SK-N-SH treated with all-trans-retinoic acid at 6 μM for 48 hours (cell line): ENCODE measurements at regions not wholly inside any gene's neighbourhood (a gene's known extent, or its start where the extent isn't known, plus 50 kb on each side); places are given as distances from the start of the nearest gene placed in this dataset.

Experiments
- ATAC-seq: fragments of 200-7000 bp; cut with Tn5 transposase; 3 replicates; pipeline ENCODE4 v1.9.1; 2020; ENCODE audit warnings: mild to moderate bottlenecking, moderate library complexity
- ARNTL ChIP-seq: fragments of 450-650 bp; formaldehyde crosslinking; IDR thresholded peaks from 2 replicates; pipeline ENCODE4 v1.5.0; 2020; ENCODE audit warnings: low read depth, mild to moderate bottlenecking, moderate library complexity, borderline replicate concordance
- BACH2 ChIP-seq: fragments of 250-450 bp; sonication (Bioruptor Pico); IDR thresholded peaks from 2 replicates; pipeline ENCODE4 v1.9.0; 2021; ENCODE audit warnings: mild to moderate bottlenecking, borderline replicate concordance
- CREB5 ChIP-seq: fragments of 250-450 bp; sonication (Bioruptor Pico); IDR thresholded peaks from 2 replicates; pipeline ENCODE4 v1.5.1; 2020; ENCODE audit warnings: low read depth, mild to moderate bottlenecking, moderate library complexity
- CSDC2 ChIP-seq: fragments of 250-450 bp; sonication (Bioruptor Pico); IDR thresholded peaks from 2 replicates; pipeline ENCODE4 v1.5.0; 2020; ENCODE audit warnings: mild to moderate bottlenecking, moderate library complexity
- GLIS3 ChIP-seq: fragments of 250-450 bp; sonication (Bioruptor Pico); IDR thresholded peaks from 2 replicates; pipeline ENCODE4 v1.5.0; 2020; ENCODE audit warnings: mild to moderate bottlenecking, moderate library complexity
- ISL1 ChIP-seq: fragments of 250-450 bp; sonication (Bioruptor Pico); IDR thresholded peaks from 2 replicates; pipeline ENCODE4 v2.1.2; 2022; ENCODE audit warnings: mild to moderate bottlenecking, moderate library complexity
- OSR1 ChIP-seq: fragments of 250-450 bp; sonication (Bioruptor Pico); IDR thresholded peaks from 2 replicates; pipeline ENCODE4 v1.8.0; 2022; ENCODE audit warnings: moderate library complexity, mild to moderate bottlenecking, inconsistent platforms
- PATZ1 ChIP-seq: fragments of 250-450 bp; sonication (Bioruptor Pico); IDR thresholded peaks from 2 replicates; pipeline ENCODE4 v1.8.0; 2020; ENCODE audit warnings: mild to moderate bottlenecking, moderate library complexity, borderline replicate concordance
- PPARA ChIP-seq: fragments of 250-450 bp; sonication (Bioruptor Pico); IDR thresholded peaks from 2 replicates; pipeline ENCODE4 v1.5.0; 2020; ENCODE audit warnings: mild to moderate bottlenecking, borderline replicate concordance
- RARB ChIP-seq: fragments of 250-450 bp; sonication (Bioruptor Pico); IDR thresholded peaks from 2 replicates; pipeline ENCODE4 v1.8.0; 2021; ENCODE audit warnings: mild to moderate bottlenecking, moderate library complexity
- SNAI2 ChIP-seq: fragments of 250-450 bp; sonication (Bioruptor Pico); IDR thresholded peaks from 2 replicates; pipeline ENCODE4 v1.5.0; 2020; ENCODE audit warnings: mild to moderate bottlenecking, moderate library complexity
- TCF4 ChIP-seq: fragments of 250-450 bp; sonication (Bioruptor Pico); IDR thresholded peaks from 2 replicates; pipeline ENCODE4 v1.8.0; 2021; ENCODE audit warnings: mild to moderate bottlenecking, moderate library complexity, borderline replicate concordance
- TOX ChIP-seq: fragments of 250-450 bp; sonication (Bioruptor Pico); IDR thresholded peaks from 2 replicates; pipeline ENCODE4 v1.8.0; 2021; ENCODE audit warnings: mild to moderate bottlenecking, moderate library complexity, borderline replicate concordance
- ZC3H10 ChIP-seq: fragments of 250-450 bp; sonication (Bioruptor Pico); IDR thresholded peaks from 2 replicates; pipeline ENCODE4 v1.5.1; 2021; ENCODE audit warnings: mild to moderate bottlenecking, moderate library complexity
- ZFP3 ChIP-seq: fragments of 250-450 bp; sonication (Bioruptor Pico); IDR thresholded peaks from 2 replicates; pipeline ENCODE4 v1.5.0; 2020; ENCODE audit warnings: mild to moderate bottlenecking, moderate library complexity
- ZFP30 ChIP-seq: fragments of 450-650 bp; formaldehyde crosslinking; IDR thresholded peaks from 2 replicates; pipeline ENCODE4 v1.5.0; 2022; ENCODE audit warnings: mild to moderate bottlenecking, moderate library complexity
- ZNF565 ChIP-seq: fragments of 450-650 bp; formaldehyde crosslinking; conservative IDR thresholded peaks from 2 replicates; pipeline ENCODE4 v1.5.0; 2020; ENCODE audit warnings: low read depth, mild to moderate bottlenecking, moderate library complexity
- ZNF70 ChIP-seq: fragments of 450-650 bp; formaldehyde crosslinking; IDR thresholded peaks from 2 replicates; pipeline ENCODE4 v1.5.0; 2020; ENCODE audit warnings: mild to moderate bottlenecking, moderate library complexity
- ZNF8 ChIP-seq: fragments of 450-650 bp; formaldehyde crosslinking; IDR thresholded peaks from 2 replicates; pipeline ENCODE4 v1.5.0; 2020; ENCODE audit warnings: mild to moderate bottlenecking, moderate library complexity
- TF ChIP-seq, protein P1 (sequence below): fragments of 250-450 bp; sonication (Bioruptor Pico); IDR thresholded peaks from 2 replicates; pipeline ENCODE4 v1.5.0; 2020; ENCODE audit warnings: mild to moderate bottlenecking, moderate library complexity
- TF ChIP-seq, protein P2 (sequence below): fragments of 250-450 bp; sonication (Bioruptor Pico); IDR thresholded peaks from 2 replicates; pipeline ENCODE4 v1.8.0; 2021; ENCODE audit warnings: low read depth, mild to moderate bottlenecking, moderate library complexity, borderline replicate concordance
- TF ChIP-seq, protein P3 (sequence below): fragments of 250-450 bp; sonication (Bioruptor Pico); IDR thresholded peaks from 2 replicates; pipeline ENCODE4 v1.5.1; 2021; ENCODE audit warnings: mild to moderate bottlenecking, moderate library complexity

DNA sequence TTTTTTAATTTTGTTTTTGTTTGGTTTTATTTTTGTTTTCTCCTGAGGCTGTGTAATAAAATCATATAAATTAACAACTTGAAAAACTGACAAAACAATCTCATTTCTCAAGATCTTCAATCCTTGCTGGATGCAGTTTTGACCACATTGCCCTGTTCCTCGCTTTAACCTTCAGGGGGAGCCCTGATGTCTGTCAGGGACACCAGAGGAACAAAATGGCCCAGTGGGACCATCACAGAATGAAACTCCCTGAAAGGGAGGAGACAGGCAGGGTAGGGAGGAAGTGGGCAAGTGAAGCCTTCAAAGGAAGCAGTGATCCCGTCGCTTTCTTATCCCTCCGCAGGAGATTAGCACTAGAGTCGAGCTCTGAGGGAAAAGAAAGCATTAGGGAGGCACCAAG is 274.9 kb upstream of the LDB2 start:
- TF ChIP-seq ZFP3 (CRISPR knock-in tag), result no peak
- no peak for TF ChIP-seq GLIS3 (CRISPR knock-in tag)
- TF ChIP-seq ZNF70, result no peak
- TF ChIP-seq SNAI2, result no peak
- TF ChIP-seq ZNF8 (CRISPR knock-in tag), result no peak
- no peak for TF ChIP-seq RARB
- TF ChIP-seq, protein P1, sequence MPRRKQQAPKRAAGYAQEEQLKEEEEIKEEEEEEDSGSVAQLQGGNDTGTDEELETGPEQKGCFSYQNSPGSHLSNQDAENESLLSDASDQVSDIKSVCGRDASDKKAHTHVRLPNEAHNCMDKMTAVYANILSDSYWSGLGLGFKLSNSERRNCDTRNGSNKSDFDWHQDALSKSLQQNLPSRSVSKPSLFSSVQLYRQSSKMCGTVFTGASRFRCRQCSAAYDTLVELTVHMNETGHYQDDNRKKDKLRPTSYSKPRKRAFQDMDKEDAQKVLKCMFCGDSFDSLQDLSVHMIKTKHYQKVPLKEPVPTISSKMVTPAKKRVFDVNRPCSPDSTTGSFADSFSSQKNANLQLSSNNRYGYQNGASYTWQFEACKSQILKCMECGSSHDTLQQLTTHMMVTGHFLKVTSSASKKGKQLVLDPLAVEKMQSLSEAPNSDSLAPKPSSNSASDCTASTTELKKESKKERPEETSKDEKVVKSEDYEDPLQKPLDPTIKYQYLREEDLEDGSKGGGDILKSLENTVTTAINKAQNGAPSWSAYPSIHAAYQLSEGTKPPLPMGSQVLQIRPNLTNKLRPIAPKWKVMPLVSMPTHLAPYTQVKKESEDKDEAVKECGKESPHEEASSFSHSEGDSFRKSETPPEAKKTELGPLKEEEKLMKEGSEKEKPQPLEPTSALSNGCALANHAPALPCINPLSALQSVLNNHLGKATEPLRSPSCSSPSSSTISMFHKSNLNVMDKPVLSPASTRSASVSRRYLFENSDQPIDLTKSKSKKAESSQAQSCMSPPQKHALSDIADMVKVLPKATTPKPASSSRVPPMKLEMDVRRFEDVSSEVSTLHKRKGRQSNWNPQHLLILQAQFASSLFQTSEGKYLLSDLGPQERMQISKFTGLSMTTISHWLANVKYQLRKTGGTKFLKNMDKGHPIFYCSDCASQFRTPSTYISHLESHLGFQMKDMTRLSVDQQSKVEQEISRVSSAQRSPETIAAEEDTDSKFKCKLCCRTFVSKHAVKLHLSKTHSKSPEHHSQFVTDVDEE (CRISPR knock-in tag), result no peak
- no peak for TF ChIP-seq ZC3H10 (CRISPR knock-in tag)
- no peak for TF ChIP-seq ISL1
- no peak for TF ChIP-seq OSR1 (CRISPR knock-in tag)
- TF ChIP-seq, protein P2, sequence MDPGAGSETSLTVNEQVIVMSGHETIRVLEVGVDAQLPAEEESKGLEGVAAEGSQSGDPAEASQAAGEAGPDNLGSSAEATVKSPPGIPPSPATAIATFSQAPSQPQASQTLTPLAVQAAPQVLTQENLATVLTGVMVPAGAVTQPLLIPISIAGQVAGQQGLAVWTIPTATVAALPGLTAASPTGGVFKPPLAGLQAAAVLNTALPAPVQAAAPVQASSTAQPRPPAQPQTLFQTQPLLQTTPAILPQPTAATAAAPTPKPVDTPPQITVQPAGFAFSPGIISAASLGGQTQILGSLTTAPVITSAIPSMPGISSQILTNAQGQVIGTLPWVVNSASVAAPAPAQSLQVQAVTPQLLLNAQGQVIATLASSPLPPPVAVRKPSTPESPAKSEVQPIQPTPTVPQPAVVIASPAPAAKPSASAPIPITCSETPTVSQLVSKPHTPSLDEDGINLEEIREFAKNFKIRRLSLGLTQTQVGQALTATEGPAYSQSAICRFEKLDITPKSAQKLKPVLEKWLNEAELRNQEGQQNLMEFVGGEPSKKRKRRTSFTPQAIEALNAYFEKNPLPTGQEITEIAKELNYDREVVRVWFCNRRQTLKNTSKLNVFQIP (CRISPR knock-in tag), result no peak
- TF ChIP-seq ZFP30, result no peak
- TF ChIP-seq, all 23 proteins: peak for 0
- ATAC-seq, result no peak

DNA sequence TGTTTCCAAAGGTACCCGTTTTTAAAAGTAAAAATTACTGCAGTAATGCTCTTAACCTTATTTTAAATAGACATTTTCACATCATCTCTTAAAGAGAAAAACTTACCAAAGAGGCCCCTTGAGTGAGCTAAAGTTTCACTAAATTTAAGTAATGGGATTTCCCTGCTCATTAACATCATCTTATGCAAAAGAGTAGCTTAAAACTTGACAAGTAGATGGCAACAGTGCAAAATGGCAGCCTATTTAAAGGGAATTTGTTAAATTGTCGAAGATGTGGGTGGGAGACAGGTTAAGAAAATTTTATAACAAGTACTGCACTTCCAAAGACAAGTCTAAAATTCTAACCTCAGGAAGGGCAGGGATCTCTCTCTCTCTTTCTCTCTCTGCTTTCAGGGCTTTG is 271.7 kb upstream of the LDB2 start:
- TF ChIP-seq GLIS3 (CRISPR knock-in tag) (no peak), BACH2 (no peak), TCF4 (CRISPR knock-in tag) (no peak), ISL1 (no peak), PATZ1 (CRISPR knock-in tag) (no peak), ZC3H10 (CRISPR knock-in tag) (no peak), ARNTL (CRISPR knock-in tag) (no peak), SNAI2 (no peak), CSDC2 (CRISPR knock-in tag) (no peak), RARB (no peak), CREB5 (no peak), ZFP30 (no peak), ZNF565 (CRISPR knock-in tag) (no peak), PPARA (no peak), TOX (CRISPR knock-in tag) (no peak), ZNF70 (no peak)
- TF ChIP-seq, protein P1 (CRISPR knock-in tag), result no peak
- TF ChIP-seq, protein P3, sequence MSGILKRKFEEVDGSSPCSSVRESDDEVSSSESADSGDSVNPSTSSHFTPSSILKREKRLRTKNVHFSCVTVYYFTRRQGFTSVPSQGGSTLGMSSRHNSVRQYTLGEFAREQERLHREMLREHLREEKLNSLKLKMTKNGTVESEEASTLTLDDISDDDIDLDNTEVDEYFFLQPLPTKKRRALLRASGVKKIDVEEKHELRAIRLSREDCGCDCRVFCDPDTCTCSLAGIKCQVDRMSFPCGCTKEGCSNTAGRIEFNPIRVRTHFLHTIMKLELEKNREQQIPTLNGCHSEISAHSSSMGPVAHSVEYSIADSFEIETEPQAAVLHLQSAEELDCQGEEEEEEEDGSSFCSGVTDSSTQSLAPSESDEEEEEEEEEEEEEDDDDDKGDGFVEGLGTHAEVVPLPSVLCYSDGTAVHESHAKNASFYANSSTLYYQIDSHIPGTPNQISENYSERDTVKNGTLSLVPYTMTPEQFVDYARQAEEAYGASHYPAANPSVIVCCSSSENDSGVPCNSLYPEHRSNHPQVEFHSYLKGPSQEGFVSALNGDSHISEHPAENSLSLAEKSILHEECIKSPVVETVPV (CRISPR knock-in tag), result no peak
- no peak for ATAC-seq
